Stimulated activated CD4-positive, alpha-beta T cell treated with anti-CD3 and anti-CD28 coated beads, Interleukin-4, amount 100 ng/mL, for 24 hours (primary cell): ENCODE measurements at regions not wholly inside any gene's neighbourhood (a gene's known extent, or its start where the extent isn't known, plus 50 kb on each side); places are given as distances from the start of the nearest gene placed in this dataset.

ENCODE experiments used
- DNase-seq: peaks from one replicate; pipeline ENCODE4 v3.0.0-alpha.2; 2020

- DNase-seq, result no peak
Measured at GRCh38 chr20:52708137-52708536, 264.0 kb upstream of the TSHZ2 start.

DNA sequence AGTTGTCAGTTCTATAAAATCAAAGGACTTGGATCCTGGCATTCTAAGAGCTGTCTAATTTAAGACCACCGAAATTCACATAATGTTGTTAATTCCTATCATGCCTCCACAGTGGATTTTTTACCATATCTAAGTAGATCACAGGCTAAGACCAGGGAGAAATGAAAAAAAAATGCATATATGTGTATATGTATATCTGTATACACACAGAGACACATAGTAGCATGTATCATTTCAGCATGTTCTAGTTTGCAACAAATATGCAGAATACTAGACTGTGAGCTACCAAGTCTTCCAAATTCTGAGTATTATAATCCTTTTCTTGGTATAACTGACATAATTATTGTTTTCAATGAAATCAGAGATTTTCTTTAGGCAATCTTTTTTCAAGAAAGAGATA, 267.6 kb upstream of the TSHZ2 start:
- no peak for DNase-seq

GRCh38 chr20:52688345-52688744, 283.8 kb upstream of the TSHZ2 start:
- no peak for DNase-seq

GRCh38 chr20:52684905-52685304, 287.3 kb upstream of the TSHZ2 start:
- no peak for DNase-seq

DNA sequence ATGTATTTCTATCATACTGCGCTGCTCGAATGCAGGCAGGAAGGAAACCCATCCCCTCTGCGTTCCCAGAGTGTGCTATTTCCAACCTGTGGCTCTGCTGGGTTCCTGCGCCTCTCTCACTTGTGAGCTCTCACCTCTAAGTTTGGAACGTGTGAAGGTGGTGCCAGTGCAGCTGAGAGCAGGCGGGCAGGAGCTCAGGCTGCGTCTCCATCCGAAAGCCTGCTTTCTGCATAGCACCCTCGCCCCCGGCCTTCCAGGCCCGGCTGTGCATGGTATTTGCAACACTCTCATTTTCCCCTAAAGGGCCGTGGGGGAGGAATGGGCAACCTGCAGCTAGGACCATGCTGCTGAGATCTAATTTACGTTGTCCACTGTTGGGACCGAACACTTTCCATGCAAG, 288.0 kb upstream of the TSHZ2 start:
- no peak for DNase-seq

DNA sequence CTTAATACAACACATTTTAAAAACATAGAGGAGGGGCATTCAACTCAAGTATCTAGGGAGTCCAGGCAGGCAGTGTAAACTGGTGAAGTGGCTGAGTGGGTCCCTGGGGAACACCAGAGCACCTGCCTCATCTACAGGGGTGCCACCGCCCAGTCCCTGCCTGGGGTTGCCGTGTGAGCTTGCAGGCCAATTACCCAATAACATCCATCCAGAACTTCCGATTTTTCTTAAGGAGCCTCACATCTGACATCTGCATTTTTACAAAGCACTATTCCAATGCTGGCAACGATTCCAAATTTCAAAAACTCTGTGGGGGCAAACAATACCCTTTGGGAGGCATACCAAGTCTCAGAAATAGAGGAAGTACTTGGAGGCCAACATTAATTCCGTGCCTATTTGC, 288.4 kb upstream of the TSHZ2 start:
- DNase-seq, result no peak

- DNase-seq, result no peak
Measured at GRCh38 chr20:52682237-52682636, 289.9 kb upstream of the TSHZ2 start.

- no peak for DNase-seq
Measured at GRCh38 chr20:52681288-52681687, 290.9 kb upstream of the TSHZ2 start.

GRCh38 chr20:52677216-52677615, 294.9 kb upstream of the TSHZ2 start:
- DNase-seq, result no peak

- no peak for DNase-seq
Measured at GRCh38 chr20:52676283-52676995, 295.7 kb upstream of the TSHZ2 start.

- DNase-seq, result no peak
Measured at GRCh38 chr20:52675375-52675774, 296.8 kb upstream of the TSHZ2 start.

GRCh38 chr20:52668626-52669025, 303.5 kb upstream of the TSHZ2 start:
- no peak for DNase-seq

DNA sequence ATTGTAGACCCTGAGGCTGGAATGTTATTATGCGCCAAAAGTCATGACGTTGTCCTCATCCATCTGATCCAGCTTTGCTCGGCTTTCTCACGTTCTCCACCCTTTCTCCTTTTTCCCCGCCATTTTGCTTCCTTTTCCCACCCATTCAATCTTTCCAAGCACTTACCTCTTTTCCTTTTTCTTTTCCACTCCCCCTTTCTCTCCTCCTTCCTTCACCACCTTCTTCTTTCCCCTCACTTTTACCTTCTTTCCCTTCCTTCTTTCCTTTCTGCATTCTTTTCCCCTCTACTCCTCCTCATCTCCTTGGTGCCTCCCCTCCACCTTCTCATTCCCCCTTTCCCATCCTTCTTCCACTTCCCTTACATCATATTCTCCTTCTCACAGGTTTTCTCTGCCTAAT, 304.8 kb upstream of the TSHZ2 start:
- no peak for DNase-seq

DNA sequence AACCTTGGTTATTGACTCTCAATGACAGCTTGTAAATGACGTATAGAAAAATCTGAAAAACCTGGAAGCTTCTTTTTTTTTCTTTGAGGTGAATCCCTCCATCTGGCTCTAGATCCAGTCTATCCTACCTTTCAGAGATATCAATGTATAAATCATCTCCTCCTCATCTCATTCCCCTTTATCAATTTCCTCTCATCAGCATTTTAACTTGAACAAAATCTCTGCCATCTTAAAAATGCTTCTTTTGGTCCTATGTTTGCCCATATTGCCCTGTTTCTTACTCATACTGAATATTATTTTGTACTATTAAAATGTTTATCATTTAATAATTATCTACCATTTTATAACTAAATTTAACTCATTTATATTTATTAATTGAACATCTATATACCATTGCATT, 306.7 kb upstream of the TSHZ2 start:
- DNase-seq, result no peak

DNA sequence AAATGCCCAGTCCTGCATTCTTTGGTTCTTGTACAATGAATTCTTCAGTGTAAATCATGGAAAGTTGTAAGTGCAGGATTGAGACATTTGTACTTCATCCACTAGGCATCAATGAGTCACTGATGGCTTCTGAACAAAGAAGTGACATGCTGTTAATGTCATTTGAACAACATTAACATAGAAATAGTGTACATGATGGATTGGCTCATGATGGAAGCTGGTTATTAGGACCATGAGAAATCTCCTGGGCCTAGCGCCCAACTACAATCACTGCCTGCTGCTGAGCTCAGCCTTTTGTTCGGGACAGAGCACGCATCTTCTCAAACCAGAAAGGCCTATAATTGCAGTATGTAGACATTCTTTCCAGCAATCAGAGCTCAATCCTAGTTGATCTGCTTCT, 316.8 kb upstream of the TSHZ2 start:
- no peak for DNase-seq

DNA sequence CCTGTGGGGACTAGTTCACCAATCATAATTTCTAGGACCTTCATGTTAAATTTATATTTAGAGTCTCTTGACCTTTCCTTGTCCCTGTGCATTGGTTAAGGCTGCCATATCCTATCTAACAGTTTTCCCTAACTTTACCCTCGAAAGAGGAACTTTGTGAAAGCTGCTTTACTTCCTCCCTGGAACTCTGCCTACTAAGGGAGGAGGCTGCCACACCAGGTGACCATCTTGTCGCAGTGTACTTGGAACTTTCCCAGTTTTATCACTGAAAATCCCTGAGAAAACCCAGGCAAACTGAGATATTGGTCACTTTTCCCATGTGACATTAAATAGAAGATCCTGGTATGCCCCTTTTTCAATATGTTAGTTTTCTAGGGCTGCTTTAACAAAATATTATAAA, 317.6 kb upstream of the TSHZ2 start:
- DNase-seq, result no peak

GRCh38 chr20:52652271-52652670, 319.9 kb upstream of the TSHZ2 start:
- no peak for DNase-seq

DNA sequence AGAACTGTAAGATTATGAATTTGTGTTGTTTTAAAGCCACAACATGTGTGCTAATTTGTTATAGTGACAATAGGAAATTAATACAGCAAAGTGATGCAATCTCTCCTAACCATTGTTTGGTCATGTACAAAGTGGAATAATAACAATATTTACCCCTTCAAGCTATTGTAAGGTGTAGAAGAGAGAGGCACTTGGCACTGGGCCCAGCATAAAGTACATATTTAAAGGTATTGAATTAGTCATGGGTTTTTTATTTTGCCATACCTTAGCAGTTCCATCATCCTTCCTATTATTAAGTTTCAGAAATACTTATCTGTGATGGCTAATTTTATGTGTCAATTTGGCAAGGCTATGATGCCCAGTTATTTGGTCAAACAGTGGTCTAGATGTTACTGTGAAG, 322.4 kb upstream of the TSHZ2 start:
- DNase-seq, result no peak

DNA sequence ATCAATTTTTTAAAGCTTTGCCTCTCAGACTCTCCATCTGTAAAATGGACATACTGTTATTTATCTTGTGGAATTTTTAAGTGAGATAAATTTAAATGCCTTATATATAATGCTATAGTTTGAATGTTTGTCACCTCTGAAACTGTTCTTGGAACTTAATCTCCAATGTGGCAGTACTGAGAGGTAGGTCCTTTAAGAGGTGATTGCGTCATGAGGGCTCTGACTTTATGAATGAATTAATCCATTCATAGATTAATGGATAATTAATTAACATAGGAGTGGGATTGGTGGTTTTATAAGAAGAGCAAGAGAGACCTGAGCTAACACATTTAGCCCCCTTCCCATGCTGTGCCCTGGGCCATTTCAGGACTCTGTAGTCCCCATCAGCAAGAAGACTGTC, 326.3 kb upstream of the TSHZ2 start:
- DNase-seq, result no peak

GRCh38 chr20:52643034-52643433, 329.1 kb upstream of the TSHZ2 start:
- DNase-seq, result no peak

- DNase-seq, result no peak
Measured at GRCh38 chr20:52637201-52637600, 335.0 kb upstream of the TSHZ2 start.

DNA sequence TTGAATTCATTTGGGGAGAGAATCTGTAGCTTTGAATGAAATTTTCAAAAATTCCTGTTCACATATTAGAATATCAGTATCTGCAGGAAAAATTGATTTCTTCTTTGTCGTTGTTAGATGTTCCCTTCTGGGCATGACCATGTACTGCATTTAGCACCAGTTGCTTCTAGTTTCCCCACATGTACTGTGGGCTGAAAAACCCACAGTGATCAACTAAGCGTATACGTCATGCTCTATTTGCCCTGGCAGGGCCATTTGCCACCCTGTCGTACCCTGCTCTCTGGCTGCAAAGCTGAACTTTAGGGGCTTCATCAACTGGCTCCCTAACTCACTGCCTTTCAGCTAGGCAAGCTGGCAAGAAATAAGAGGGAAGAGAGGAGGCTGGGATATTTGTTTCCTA, 340.7 kb upstream of the TSHZ2 start:
- no peak for DNase-seq

- no peak for DNase-seq
Measured at GRCh38 chr20:52630138-52630537, 342.0 kb upstream of the TSHZ2 start.

DNA sequence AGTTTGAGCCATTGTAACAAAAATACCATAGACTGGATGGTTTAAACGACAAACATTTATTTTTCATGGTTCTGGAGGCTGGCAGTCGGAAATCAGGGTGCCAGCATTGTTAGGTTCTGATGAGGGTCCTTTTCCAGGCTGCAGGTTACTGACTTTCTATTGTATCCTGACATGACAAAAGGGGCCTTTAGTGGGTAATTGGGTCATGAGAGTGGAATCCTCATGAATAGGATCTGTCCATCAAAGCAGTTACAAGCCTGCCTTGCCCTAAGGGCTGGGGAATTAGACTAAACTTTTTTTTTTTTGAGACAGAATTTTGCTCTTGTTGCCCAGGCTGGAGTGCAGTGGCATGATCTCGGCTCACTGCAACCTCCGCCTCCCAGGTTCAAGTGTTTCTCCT, 347.9 kb upstream of the TSHZ2 start:
- DNase-seq, result no peak

- DNase-seq, result no peak
Measured at GRCh38 chr20:52622081-52622480, 350.1 kb upstream of the TSHZ2 start.

DNA sequence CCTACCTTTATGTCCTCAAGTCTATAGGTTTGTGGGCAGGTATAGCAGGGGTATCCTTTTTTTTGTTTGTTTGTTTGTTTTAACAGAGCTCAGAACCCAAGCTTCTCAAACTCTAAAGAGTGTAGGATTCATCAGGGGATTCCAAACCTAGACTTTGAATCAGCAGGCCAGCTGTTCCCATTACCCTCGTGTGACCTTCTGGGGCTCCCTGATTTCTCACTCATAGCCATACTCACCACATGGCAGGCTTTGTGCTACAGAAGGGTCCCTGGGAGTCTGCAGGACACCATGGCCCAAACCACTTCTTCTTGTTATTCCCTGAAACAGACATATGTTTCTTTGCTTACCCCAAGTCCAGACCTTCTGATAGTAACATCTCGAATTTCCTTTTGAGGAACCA, 350.8 kb upstream of the TSHZ2 start:
- no peak for DNase-seq
